A549 (cell line): ENCODE measurements at regions not wholly inside any gene's neighbourhood (a gene's known extent, or its start where the extent isn't known, plus 50 kb on each side); places are given as distances from the start of the nearest gene placed in this dataset.

Experiments used
- BHLHE40 ChIP-seq: IDR thresholded peaks from 2 replicates; pipeline ENCODE4 v1.6.1; 2012; ENCODE audit warnings: low read depth, low read length, inconsistent platforms
- CHD2 ChIP-seq: fragments of 150-350 bp; IDR thresholded peaks from 2 replicates; pipeline ENCODE4 v1.6.1; 2014; ENCODE audit warnings: low read length; ENCODE audit not compliant: partially characterized antibody
- EP300 ChIP-seq, 2 experiments: fragments of >200 bp; sonication (Bioruptor Twin); formaldehyde crosslinking; IDR thresholded peaks; 2 replicates in 1 of 2; 3 replicates in 1 of 2; pipeline ENCODE4 v1.6.1; 2016 to 2017
- HDAC2 ChIP-seq: fragments of 200-600 bp; sonication (generic); IDR thresholded peaks from 2 replicates; pipeline ENCODE4 v1.6.1; 2016
- KDM5A ChIP-seq: fragments of 200-600 bp; sonication (generic); IDR thresholded peaks from 2 replicates; pipeline ENCODE4 v1.6.1; 2016; ENCODE audit warnings: antibody characterized with exemption, mild to moderate bottlenecking
- NPAS2 ChIP-seq: fragments of 250-450 bp; sonication (Bioruptor Pico); IDR thresholded peaks from 2 replicates; pipeline ENCODE4 v1.8.0; 2022; ENCODE audit warnings: mild to moderate bottlenecking, moderate library complexity, borderline replicate concordance
- POLR2A ChIP-seq: IDR thresholded peaks from 2 replicates; pipeline ENCODE4 v1.6.1; 2012; ENCODE audit warnings: mild to moderate bottlenecking, low read length
- RAD21 ChIP-seq, 2 experiments: fragments of >200 bp in 1 of 2; sonication (Bioruptor Twin) in 1 of 2; formaldehyde crosslinking in 1 of 2; IDR thresholded peaks in 1 of 2; conservative IDR thresholded peaks in 1 of 2; 2 replicates in 1 of 2; 3 replicates in 1 of 2; pipeline ENCODE4 v1.6.1; 2012 to 2018; ENCODE audit warnings: inconsistent platforms in 1 of 2
- RCOR1 ChIP-seq: fragments of 150-350 bp; IDR thresholded peaks from 2 replicates; pipeline ENCODE4 v1.6.1; 2014; ENCODE audit warnings: antibody characterized with exemption, low read length, low read depth
- TF ChIP-seq, protein P1 (sequence below): fragments of 200-600 bp; sonication (generic); IDR thresholded peaks from 2 replicates; pipeline ENCODE4 v1.6.1; 2016; ENCODE audit warnings: antibody characterized with exemption, mild to moderate bottlenecking, moderate library complexity
- TF ChIP-seq, protein P2 (sequence below): fragments of 450-650 bp; IDR thresholded peaks from 2 replicates; pipeline ENCODE4 v1.6.1; 2014; ENCODE audit warnings: antibody characterized with exemption
- TF ChIP-seq, protein P3 (sequence below): fragments of >200 bp; sonication (Bioruptor Twin); formaldehyde crosslinking; IDR thresholded peaks from 3 replicates; pipeline ENCODE4 v1.5.1; 2016

DNA sequence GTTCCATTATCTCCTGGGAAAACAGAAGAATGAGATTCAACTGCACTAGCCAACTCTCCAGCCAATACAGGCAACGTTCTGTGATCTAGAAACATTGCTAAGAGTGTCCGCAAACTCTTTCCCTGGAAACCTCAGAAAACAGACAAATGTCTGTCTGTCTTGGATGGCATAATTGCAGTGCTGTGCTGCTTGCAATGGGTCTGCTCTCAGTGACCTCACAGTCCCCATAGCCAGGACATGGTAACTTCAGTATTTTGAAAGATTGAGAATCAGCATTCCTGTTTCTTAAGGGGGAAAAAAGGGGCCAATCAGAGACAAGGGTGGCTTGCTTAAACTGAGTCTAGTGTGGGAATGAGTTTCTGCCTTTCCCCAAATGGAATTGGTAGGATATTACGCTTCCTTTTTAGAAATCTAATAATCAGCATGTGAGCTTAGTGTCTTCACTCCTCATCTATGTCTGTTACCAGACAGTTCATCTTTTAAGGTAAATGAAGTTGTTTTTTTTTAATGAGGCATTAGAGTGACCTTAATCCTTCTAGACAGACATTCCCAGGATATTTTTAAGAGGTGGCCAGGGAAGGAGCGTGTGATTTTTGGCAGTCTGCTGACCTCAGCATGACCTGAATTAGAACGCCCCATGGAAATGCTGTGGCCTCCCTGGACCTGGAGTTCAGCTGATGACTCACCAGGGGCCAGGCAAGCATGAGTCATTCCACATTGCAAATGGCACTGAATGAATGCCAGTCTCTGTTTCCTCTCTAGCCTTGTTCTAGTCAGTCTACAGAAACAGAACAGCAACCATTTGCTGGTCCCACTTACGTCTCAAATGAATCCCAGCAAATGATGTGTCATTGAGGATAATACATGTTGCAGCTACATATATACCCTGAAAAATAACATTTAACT is 210.2 kb upstream of the ACTBL2 start:
- TF ChIP-seq POLR2A (no peak), EP300 (IDR thresholded peaks at IDR 0.05) (peak in 1 of 2 experiments; percentile 34; a peak in 1 of 5 replicates), KDM5A (no peak), RAD21 (conservative IDR thresholded peaks at IDR 0.05 in 1 of 2, IDR thresholded peaks at IDR 0.05 in 1 of 2) (peak; percentile 45 to 47; a peak in 4 of 5 replicates), RCOR1 (no peak), HDAC2 (no peak), BHLHE40 (no peak), CHD2 (no peak), NPAS2 (no peak)
- TF ChIP-seq, protein P1, sequence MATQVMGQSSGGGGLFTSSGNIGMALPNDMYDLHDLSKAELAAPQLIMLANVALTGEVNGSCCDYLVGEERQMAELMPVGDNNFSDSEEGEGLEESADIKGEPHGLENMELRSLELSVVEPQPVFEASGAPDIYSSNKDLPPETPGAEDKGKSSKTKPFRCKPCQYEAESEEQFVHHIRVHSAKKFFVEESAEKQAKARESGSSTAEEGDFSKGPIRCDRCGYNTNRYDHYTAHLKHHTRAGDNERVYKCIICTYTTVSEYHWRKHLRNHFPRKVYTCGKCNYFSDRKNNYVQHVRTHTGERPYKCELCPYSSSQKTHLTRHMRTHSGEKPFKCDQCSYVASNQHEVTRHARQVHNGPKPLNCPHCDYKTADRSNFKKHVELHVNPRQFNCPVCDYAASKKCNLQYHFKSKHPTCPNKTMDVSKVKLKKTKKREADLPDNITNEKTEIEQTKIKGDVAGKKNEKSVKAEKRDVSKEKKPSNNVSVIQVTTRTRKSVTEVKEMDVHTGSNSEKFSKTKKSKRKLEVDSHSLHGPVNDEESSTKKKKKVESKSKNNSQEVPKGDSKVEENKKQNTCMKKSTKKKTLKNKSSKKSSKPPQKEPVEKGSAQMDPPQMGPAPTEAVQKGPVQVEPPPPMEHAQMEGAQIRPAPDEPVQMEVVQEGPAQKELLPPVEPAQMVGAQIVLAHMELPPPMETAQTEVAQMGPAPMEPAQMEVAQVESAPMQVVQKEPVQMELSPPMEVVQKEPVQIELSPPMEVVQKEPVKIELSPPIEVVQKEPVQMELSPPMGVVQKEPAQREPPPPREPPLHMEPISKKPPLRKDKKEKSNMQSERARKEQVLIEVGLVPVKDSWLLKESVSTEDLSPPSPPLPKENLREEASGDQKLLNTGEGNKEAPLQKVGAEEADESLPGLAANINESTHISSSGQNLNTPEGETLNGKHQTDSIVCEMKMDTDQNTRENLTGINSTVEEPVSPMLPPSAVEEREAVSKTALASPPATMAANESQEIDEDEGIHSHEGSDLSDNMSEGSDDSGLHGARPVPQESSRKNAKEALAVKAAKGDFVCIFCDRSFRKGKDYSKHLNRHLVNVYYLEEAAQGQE = no peak
- TF ChIP-seq, protein P2, sequence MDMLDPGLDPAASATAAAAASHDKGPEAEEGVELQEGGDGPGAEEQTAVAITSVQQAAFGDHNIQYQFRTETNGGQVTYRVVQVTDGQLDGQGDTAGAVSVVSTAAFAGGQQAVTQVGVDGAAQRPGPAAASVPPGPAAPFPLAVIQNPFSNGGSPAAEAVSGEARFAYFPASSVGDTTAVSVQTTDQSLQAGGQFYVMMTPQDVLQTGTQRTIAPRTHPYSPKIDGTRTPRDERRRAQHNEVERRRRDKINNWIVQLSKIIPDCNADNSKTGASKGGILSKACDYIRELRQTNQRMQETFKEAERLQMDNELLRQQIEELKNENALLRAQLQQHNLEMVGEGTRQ = no peak
- TF ChIP-seq, protein P3, sequence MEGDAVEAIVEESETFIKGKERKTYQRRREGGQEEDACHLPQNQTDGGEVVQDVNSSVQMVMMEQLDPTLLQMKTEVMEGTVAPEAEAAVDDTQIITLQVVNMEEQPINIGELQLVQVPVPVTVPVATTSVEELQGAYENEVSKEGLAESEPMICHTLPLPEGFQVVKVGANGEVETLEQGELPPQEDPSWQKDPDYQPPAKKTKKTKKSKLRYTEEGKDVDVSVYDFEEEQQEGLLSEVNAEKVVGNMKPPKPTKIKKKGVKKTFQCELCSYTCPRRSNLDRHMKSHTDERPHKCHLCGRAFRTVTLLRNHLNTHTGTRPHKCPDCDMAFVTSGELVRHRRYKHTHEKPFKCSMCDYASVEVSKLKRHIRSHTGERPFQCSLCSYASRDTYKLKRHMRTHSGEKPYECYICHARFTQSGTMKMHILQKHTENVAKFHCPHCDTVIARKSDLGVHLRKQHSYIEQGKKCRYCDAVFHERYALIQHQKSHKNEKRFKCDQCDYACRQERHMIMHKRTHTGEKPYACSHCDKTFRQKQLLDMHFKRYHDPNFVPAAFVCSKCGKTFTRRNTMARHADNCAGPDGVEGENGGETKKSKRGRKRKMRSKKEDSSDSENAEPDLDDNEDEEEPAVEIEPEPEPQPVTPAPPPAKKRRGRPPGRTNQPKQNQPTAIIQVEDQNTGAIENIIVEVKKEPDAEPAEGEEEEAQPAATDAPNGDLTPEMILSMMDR = no peak
